Loucy (cell line): ENCODE measurements at regions not wholly inside any gene's neighbourhood (a gene's known extent, or its start where the extent isn't known, plus 50 kb on each side); places are given as distances from the start of the nearest gene placed in this dataset.

Experiments used
- EZH2phosphoT487 ChIP-seq: fragments of 200-600 bp; IDR thresholded peaks from 2 replicates; pipeline ENCODE4 v1.6.1; 2018; ENCODE audit warnings: antibody characterized with exemption, mild to moderate bottlenecking, moderate library complexity, borderline replicate concordance
- TF ChIP-seq, protein P1 (sequence below): fragments of 200-600 bp; sonication (generic); conservative IDR thresholded peaks from 2 replicates; pipeline ENCODE4 v1.5.1; 2014; ENCODE audit warnings: mild to moderate bottlenecking, antibody characterized with exemption, low read length

DNA sequence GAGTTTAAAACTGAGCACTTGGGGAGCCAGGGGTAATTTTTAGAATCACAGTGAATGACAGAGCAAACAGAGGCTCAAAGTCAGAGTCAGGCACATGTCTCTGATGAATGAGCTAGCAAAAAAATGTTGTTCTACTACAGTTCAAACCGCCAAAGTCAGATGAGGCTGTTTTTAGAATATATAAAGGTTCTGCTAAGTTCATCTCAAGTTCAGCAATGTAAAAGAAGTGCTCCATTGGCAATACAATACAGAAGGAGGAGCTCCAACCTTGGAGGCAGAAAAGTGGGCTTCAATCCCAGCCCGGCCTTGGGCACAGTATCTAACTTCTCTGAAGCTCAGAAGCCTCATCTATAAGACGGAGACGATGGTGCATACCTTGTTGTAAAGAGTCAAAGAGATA, 70.1 kb upstream of the IPO5 start:
- TF ChIP-seq, protein P1, sequence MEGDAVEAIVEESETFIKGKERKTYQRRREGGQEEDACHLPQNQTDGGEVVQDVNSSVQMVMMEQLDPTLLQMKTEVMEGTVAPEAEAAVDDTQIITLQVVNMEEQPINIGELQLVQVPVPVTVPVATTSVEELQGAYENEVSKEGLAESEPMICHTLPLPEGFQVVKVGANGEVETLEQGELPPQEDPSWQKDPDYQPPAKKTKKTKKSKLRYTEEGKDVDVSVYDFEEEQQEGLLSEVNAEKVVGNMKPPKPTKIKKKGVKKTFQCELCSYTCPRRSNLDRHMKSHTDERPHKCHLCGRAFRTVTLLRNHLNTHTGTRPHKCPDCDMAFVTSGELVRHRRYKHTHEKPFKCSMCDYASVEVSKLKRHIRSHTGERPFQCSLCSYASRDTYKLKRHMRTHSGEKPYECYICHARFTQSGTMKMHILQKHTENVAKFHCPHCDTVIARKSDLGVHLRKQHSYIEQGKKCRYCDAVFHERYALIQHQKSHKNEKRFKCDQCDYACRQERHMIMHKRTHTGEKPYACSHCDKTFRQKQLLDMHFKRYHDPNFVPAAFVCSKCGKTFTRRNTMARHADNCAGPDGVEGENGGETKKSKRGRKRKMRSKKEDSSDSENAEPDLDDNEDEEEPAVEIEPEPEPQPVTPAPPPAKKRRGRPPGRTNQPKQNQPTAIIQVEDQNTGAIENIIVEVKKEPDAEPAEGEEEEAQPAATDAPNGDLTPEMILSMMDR, result no peak
- TF ChIP-seq EZH2phosphoT487, result no peak
